ENCODE measurements at regions not wholly inside any gene's neighbourhood (a gene's known extent, or its start where the extent isn't known, plus 50 kb on each side); places are given as distances from the start of the nearest gene placed in this dataset.
"Not testable (repeated sequence)": the region's sequence is repeated elsewhere in the genome, so short reads cannot be mapped to it uniquely, and the experiment has no call there.

DNA sequence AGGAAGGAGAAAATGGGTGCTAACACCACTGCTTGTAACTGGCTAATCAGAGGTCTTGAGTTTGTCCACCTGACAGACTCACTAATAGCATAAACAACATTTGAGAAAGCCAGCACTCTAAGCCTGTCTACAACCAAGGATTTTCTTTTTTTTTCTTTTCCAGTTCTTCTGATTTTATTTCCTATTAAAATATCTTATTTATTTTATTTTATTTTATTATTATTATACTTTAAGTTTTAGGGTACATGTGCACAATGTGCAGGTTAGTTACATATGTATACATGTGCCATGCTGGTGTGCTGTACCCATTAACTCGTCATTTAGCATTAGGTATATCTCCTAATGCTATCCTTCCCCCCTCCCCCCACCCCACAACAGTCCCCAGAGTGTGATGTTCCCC is 888.6 kb upstream of the ARRDC3 start:
- TF ChIP-seq, protein P1, sequence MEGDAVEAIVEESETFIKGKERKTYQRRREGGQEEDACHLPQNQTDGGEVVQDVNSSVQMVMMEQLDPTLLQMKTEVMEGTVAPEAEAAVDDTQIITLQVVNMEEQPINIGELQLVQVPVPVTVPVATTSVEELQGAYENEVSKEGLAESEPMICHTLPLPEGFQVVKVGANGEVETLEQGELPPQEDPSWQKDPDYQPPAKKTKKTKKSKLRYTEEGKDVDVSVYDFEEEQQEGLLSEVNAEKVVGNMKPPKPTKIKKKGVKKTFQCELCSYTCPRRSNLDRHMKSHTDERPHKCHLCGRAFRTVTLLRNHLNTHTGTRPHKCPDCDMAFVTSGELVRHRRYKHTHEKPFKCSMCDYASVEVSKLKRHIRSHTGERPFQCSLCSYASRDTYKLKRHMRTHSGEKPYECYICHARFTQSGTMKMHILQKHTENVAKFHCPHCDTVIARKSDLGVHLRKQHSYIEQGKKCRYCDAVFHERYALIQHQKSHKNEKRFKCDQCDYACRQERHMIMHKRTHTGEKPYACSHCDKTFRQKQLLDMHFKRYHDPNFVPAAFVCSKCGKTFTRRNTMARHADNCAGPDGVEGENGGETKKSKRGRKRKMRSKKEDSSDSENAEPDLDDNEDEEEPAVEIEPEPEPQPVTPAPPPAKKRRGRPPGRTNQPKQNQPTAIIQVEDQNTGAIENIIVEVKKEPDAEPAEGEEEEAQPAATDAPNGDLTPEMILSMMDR (IDR thresholded peaks at IDR 0.05 in 4 of 5, conservative IDR thresholded peaks at IDR 0.05 in 1 of 5) = not testable (repeated sequence)
- TF ChIP-seq POLR2A (IDR thresholded peaks at IDR 0.05) = not testable (repeated sequence)
